ENCODE measurements at regions not wholly inside any gene's neighbourhood (a gene's known extent, or its start where the extent isn't known, plus 50 kb on each side); places are given as distances from the start of the nearest gene placed in this dataset.

DNA sequence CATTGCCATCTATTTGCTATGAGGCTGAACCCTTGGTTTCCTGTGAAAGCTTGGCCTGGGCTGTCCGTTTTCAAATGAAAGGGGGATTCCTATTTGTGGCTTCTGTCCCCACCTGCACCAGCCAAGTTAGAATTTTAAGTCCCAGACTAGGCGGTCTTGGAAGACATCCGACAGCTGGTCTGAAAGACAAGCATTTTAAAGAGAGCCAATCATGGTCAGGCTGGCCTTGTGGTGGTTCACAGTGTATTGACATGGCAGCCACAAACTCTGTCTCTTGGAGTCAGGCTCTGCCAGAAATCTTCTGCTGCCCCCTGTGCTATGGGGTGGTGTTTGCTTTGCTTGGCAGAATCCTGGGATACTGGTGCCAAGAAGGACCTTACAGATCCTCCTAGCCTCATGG is 319.2 kb upstream of the MOCS1 start:
- Mint-ChIP-seq H3K27me3 (ENCODE audit: low read depth) (peaks cover 56% of the 10 kb centered on the region), H3K36me3 (no peaks in the 10 kb centered on the region), H3K9me3 (no peaks in the 10 kb centered on the region), H3K4me1 (no peaks in the 10 kb centered on the region), H3K4me3 (no peak overlapping the region), H3K27ac (no peak overlapping the region)
- DNase-seq (ENCODE audit: low spot score in 2 of 2, unreplicated experiment in 2 of 2), result no peak
- TF ChIP-seq, protein P1, sequence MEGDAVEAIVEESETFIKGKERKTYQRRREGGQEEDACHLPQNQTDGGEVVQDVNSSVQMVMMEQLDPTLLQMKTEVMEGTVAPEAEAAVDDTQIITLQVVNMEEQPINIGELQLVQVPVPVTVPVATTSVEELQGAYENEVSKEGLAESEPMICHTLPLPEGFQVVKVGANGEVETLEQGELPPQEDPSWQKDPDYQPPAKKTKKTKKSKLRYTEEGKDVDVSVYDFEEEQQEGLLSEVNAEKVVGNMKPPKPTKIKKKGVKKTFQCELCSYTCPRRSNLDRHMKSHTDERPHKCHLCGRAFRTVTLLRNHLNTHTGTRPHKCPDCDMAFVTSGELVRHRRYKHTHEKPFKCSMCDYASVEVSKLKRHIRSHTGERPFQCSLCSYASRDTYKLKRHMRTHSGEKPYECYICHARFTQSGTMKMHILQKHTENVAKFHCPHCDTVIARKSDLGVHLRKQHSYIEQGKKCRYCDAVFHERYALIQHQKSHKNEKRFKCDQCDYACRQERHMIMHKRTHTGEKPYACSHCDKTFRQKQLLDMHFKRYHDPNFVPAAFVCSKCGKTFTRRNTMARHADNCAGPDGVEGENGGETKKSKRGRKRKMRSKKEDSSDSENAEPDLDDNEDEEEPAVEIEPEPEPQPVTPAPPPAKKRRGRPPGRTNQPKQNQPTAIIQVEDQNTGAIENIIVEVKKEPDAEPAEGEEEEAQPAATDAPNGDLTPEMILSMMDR (IDR thresholded peaks at IDR 0.05; ENCODE audit: unreplicated experiment), result no peak

DNA sequence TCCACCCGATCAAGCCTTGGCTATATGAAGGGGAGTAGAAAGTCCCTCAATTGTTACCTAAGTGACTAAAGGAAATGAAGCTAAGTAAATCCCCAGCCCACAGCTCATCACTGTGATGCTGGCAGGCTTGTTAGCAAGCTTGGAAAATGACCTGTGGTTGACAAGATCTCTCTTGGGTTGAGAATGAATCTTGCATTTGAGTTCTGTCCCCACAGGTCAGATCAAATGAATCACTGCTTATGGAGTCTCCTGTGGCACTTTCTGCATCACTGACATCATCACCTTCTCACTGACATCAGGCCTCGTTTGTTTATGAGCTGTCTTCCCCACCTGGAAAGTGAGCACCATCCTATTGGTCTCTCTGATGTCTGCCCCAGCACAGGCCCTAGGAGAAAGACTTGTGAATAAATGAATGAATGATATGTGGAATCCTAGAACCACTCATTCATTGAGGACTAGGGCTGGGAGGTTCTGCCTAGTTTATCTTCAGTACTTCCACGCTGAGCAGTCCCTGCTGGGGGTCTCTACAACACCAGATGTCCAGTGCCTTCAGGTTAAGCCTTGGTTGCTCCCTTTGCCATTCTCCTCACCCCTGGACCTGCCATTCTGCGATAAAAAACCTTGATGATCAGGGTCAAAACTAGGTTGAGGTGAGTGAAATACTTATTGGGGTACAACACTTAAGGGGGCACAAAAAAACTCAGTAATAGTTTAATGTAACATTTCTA is 318.4 kb upstream of the MOCS1 start:
- H3K9me3 Mint-ChIP-seq, result no peaks in the 10 kb centered on the region
- TF ChIP-seq, protein P1 (IDR thresholded peaks at IDR 0.05; ENCODE audit: unreplicated experiment), result no peak
- peaks cover 60% of the 10 kb centered on the region for H3K27me3 Mint-ChIP-seq (ENCODE audit: low read depth)
- no peaks in the 10 kb centered on the region for H3K36me3 Mint-ChIP-seq
- no peak for DNase-seq (ENCODE audit: low spot score in 2 of 2, unreplicated experiment in 2 of 2)
- H3K27ac Mint-ChIP-seq, result no peak overlapping the region
- no peaks in the 10 kb centered on the region for H3K4me1 Mint-ChIP-seq
- H3K4me3 Mint-ChIP-seq, result no peak overlapping the region

DNA sequence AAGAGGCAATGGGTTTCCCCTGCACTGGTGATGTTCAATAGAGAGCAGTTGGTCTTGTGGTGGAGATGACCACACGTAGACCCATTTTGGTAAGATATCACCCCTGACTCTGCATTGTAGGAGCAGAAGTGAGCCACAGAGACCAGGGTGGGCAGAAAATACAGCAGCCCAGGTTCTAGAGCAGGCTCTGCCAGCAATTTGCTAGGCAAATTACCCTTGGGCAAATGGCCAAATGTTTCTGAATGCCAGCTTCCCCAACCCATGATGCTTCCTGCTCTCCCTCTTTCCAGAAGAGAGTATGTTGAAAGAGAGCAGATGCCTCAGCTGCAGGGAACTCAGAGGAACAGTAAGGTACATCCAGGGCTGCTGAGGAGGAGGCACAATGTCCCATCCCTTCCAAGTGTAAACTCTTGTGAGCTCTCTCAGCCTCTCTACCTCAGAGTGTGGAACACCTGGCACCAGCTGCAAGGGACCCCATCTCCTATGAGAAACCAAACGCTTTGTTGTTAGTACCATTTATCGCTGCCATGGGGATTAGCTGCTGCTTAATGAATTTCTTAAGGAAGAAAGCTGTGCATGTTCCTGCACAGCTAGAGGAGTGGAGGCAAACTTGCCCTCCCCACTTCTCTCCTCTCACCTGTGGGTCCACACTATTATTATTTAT is 317.5 kb upstream of the MOCS1 start:
- H3K27ac Mint-ChIP-seq, result no peak overlapping the region
- H3K4me1 Mint-ChIP-seq, result no peaks in the 10 kb centered on the region
- no peaks in the 10 kb centered on the region for H3K9me3 Mint-ChIP-seq
- TF ChIP-seq, protein P1 (IDR thresholded peaks at IDR 0.05; ENCODE audit: unreplicated experiment), result no peak
- H3K27me3 Mint-ChIP-seq (ENCODE audit: low read depth), result peaks cover 61% of the 10 kb centered on the region
- DNase-seq (ENCODE audit: low spot score in 2 of 2, unreplicated experiment in 2 of 2), result no peak
- no peaks in the 10 kb centered on the region for H3K36me3 Mint-ChIP-seq
- no peak overlapping the region for H3K4me3 Mint-ChIP-seq

- no peak for DNase-seq (ENCODE audit: low spot score in 2 of 2, unreplicated experiment in 2 of 2)
- Mint-ChIP-seq H3K27ac (no peak overlapping the region), H3K36me3 (no peaks in the 10 kb centered on the region), H3K4me3 (no peak overlapping the region), H3K27me3 (ENCODE audit: low read depth) (peaks cover 54% of the 10 kb centered on the region), H3K9me3 (no peaks in the 10 kb centered on the region), H3K4me1 (no peaks in the 10 kb centered on the region)
- TF ChIP-seq, protein P1 (IDR thresholded peaks at IDR 0.05; ENCODE audit: unreplicated experiment), result no peak
These were observed 315.7 kb upstream of the MOCS1 start for GRCh38 chr6:40249935-40250334.

- H3K27me3 Mint-ChIP-seq (ENCODE audit: low read depth), result peaks cover 48% of the 10 kb centered on the region
- H3K36me3 Mint-ChIP-seq, result no peaks in the 10 kb centered on the region
- no peak for DNase-seq (ENCODE audit: low spot score in 2 of 2, unreplicated experiment in 2 of 2)
- H3K4me3 Mint-ChIP-seq, result no peak overlapping the region
- H3K4me1 Mint-ChIP-seq, result no peaks in the 10 kb centered on the region
- TF ChIP-seq, protein P1 (IDR thresholded peaks at IDR 0.05; ENCODE audit: unreplicated experiment), result no peak
- H3K9me3 Mint-ChIP-seq, result no peaks in the 10 kb centered on the region
- no peak overlapping the region for H3K27ac Mint-ChIP-seq
These were observed 313.4 kb upstream of the MOCS1 start for GRCh38 chr6:40247516-40248115.
